Hypothalamus (tissue), 51 donors: ENCODE measurements at regions not wholly inside any gene's neighbourhood (a gene's known extent, or its start where the extent isn't known, plus 50 kb on each side); places are given as distances from the start of the nearest gene placed in this dataset.
"Not testable (repeated sequence)": the region's sequence is repeated elsewhere in the genome, so short reads cannot be mapped to it uniquely, and the experiment has no call there.

Experiments used
- DNase-seq, 51 donors: peaks; one replicate each; lab custom pipeline; 2025; lab: John Stamatoyannopoulos, UW

GRCh38 chr7:126179916-126180315 lies 1072.8 kb downstream of the GRM8 start:
- DNase-seq = no peak

- DNase-seq = no peak
Observed at GRCh38 chr7:126178865-126179264, 1073.9 kb downstream of the GRM8 start.

GRCh38 chr7:126177782-126178181 lies 1075.0 kb downstream of the GRM8 start:
- DNase-seq = no peak

- DNase-seq = no peak
Observed at GRCh38 chr7:126166645-126167044, 1086.1 kb downstream of the GRM8 start.

- DNase-seq = no peak
Observed at GRCh38 chr7:126163647-126164046, 1089.1 kb downstream of the GRM8 start.

- no peak for DNase-seq
Observed at GRCh38 chr7:126157391-126157790, 1095.3 kb downstream of the GRM8 start.

- DNase-seq = no peak
Observed at GRCh38 chr7:126150278-126150958, 1102.3 kb downstream of the GRM8 start.

- no peak for DNase-seq
Observed at GRCh38 chr7:126140858-126141466, 1111.8 kb downstream of the GRM8 start.

GRCh38 chr7:126119981-126120380 lies 1132.8 kb downstream of the GRM8 start:
- DNase-seq = no peak

- no peak for DNase-seq
Observed at GRCh38 chr7:126103582-126103981, 1149.2 kb downstream of the GRM8 start.

GRCh38 chr7:126083014-126083413 lies 1153.4 kb upstream of the POT1 start:
- DNase-seq = no peak

- DNase-seq = no peak
Observed at GRCh38 chr7:126079581-126079980, 1150.0 kb upstream of the POT1 start.

- no peak for DNase-seq
Observed at GRCh38 chr7:126079151-126079550, 1149.5 kb upstream of the POT1 start.

GRCh38 chr7:126065766-126066165 lies 1136.1 kb upstream of the POT1 start:
- DNase-seq = no peak

GRCh38 chr7:126057979-126058378 lies 1128.4 kb upstream of the POT1 start:
- DNase-seq = no peak

GRCh38 chr7:126056613-126057012 lies 1127.0 kb upstream of the POT1 start:
- not testable (repeated sequence) for DNase-seq

- DNase-seq = no peak
Observed at GRCh38 chr7:126052229-126052628, 1122.6 kb upstream of the POT1 start.

GRCh38 chr7:126044662-126045061 lies 1115.0 kb upstream of the POT1 start:
- DNase-seq = no peak

- no peak for DNase-seq
Observed at GRCh38 chr7:126041472-126041871, 1111.8 kb upstream of the POT1 start.

GRCh38 chr7:126040114-126041045 lies 1110.8 kb upstream of the POT1 start:
- DNase-seq = no peak

GRCh38 chr7:126026421-126027088 lies 1096.9 kb upstream of the POT1 start:
- DNase-seq = no peak
